HG03196 (cell line): ENCODE measurements at regions not wholly inside any gene's neighbourhood (a gene's known extent, or its start where the extent isn't known, plus 50 kb on each side); places are given as distances from the start of the nearest gene placed in this dataset.

Experiments
- ATAC-seq: cut with Tn5 transposase; IDR thresholded peaks from one replicate; pipeline ENCODE4 v1.9.1; 2021; ENCODE audit not compliant: unreplicated experiment

- ATAC-seq: no peak
Observed at GRCh38 chr9:81268048-81268447, 421.3 kb downstream of the TLE1 start.

- ATAC-seq: no peak
Observed at GRCh38 chr9:81266674-81267073, 422.7 kb downstream of the TLE1 start.

- no peak for ATAC-seq
Observed at GRCh38 chr9:81266086-81266485, 423.3 kb downstream of the TLE1 start.

GRCh38 chr9:81264516-81264915 is 424.8 kb downstream of the TLE1 start:
- ATAC-seq: no peak

- no peak for ATAC-seq
Observed at GRCh38 chr9:81259896-81260295, 429.5 kb downstream of the TLE1 start.

GRCh38 chr9:81256368-81256767 is 433.0 kb downstream of the TLE1 start:
- ATAC-seq: no peak

- ATAC-seq: no peak
Observed at GRCh38 chr9:81250606-81251005, 438.7 kb downstream of the TLE1 start.

- ATAC-seq: no peak
Observed at GRCh38 chr9:81250041-81250440, 439.3 kb downstream of the TLE1 start.

- no peak for ATAC-seq
Observed at GRCh38 chr9:81245254-81245956, 443.9 kb downstream of the TLE1 start.

- no peak for ATAC-seq
Observed at GRCh38 chr9:81244631-81245030, 444.7 kb downstream of the TLE1 start.

- no peak for ATAC-seq
Observed at GRCh38 chr9:81242866-81243265, 446.5 kb downstream of the TLE1 start.

- no peak for ATAC-seq
Observed at GRCh38 chr9:81239388-81239787, 450.0 kb downstream of the TLE1 start.

GRCh38 chr9:81237565-81238231 is 451.6 kb downstream of the TLE1 start:
- ATAC-seq: no peak

- no peak for ATAC-seq
Observed at GRCh38 chr9:81234924-81235610, 454.3 kb downstream of the TLE1 start.

GRCh38 chr9:81231011-81231410 is 458.3 kb downstream of the TLE1 start:
- ATAC-seq: no peak

GRCh38 chr9:81227507-81228245 is 461.7 kb downstream of the TLE1 start:
- ATAC-seq: no peak

GRCh38 chr9:81225596-81225995 is 463.8 kb downstream of the TLE1 start:
- ATAC-seq: no peak

GRCh38 chr9:81224166-81225081 is 464.9 kb downstream of the TLE1 start:
- ATAC-seq: no peak

GRCh38 chr9:81214975-81215374 is 474.4 kb downstream of the TLE1 start:
- ATAC-seq: no peak

- no peak for ATAC-seq
Observed at GRCh38 chr9:81213456-81213855, 475.9 kb downstream of the TLE1 start.
